NCI-H510A treated with DMSO at 0.1 percent for 48 hours (cell line): ENCODE measurements at regions not wholly inside any gene's neighbourhood (a gene's known extent, or its start where the extent isn't known, plus 50 kb on each side); places are given as distances from the start of the nearest gene placed in this dataset.
A peak's percentile ranks its signal among the peaks of the same experiment; 100 is the strongest.

ENCODE experiments used
- DNase-seq: peaks from one replicate; lab custom pipeline; 2025; lab: John Stamatoyannopoulos, UW

- DNase-seq = peak; percentile 16
These were observed 1137.1 kb downstream of the OLFM4 start for GRCh38 chr13:54165581-54166215.

- DNase-seq = no peak
These were observed 1145.4 kb downstream of the OLFM4 start for GRCh38 chr13:54173996-54174395.

GRCh38 chr13:54175466-54175865 is 1146.9 kb downstream of the OLFM4 start:
- no peak for DNase-seq

GRCh38 chr13:54177466-54177865 is 1148.9 kb downstream of the OLFM4 start:
- no peak for DNase-seq

- DNase-seq = no peak
These were observed 1154.6 kb downstream of the OLFM4 start for GRCh38 chr13:54183166-54183565.

- no peak for DNase-seq
These were observed 1155.1 kb downstream of the OLFM4 start for GRCh38 chr13:54183728-54184127.

GRCh38 chr13:54184576-54184975 is 1156.0 kb downstream of the OLFM4 start:
- no peak for DNase-seq

- no peak for DNase-seq
These were observed 1156.5 kb downstream of the OLFM4 start for GRCh38 chr13:54185101-54185500.

- no peak for DNase-seq
These were observed 1157.2 kb downstream of the OLFM4 start for GRCh38 chr13:54185785-54186184.

- DNase-seq = no peak
These were observed 1158.8 kb downstream of the OLFM4 start for GRCh38 chr13:54187461-54187860.

- no peak for DNase-seq
These were observed 1165.8 kb downstream of the OLFM4 start for GRCh38 chr13:54194233-54195024.

GRCh38 chr13:54196684-54197083 is 1168.1 kb downstream of the OLFM4 start:
- no peak for DNase-seq

- DNase-seq = no peak
These were observed 1170.3 kb downstream of the OLFM4 start for GRCh38 chr13:54198911-54199310.

GRCh38 chr13:54206626-54207025 is 1178.0 kb downstream of the OLFM4 start:
- no peak for DNase-seq

- DNase-seq = no peak
These were observed 1181.9 kb downstream of the OLFM4 start for GRCh38 chr13:54210397-54211049.

GRCh38 chr13:54216221-54216620 is 1187.6 kb downstream of the OLFM4 start:
- no peak for DNase-seq

- DNase-seq = no peak
These were observed 1198.3 kb downstream of the OLFM4 start for GRCh38 chr13:54226876-54227275.

- peak; percentile 8 for DNase-seq
These were observed 1204.1 kb downstream of the OLFM4 start for GRCh38 chr13:54232700-54233099.

- no peak for DNase-seq
These were observed 1206.0 kb downstream of the OLFM4 start for GRCh38 chr13:54234607-54235006.

GRCh38 chr13:54241719-54242118 is 1213.1 kb downstream of the OLFM4 start:
- peak; percentile 91 for DNase-seq

GRCh38 chr13:54248306-54248705 is 1219.7 kb downstream of the OLFM4 start:
- DNase-seq = no peak

- DNase-seq = no peak
These were observed 1233.2 kb downstream of the OLFM4 start for GRCh38 chr13:54261856-54262255.

GRCh38 chr13:54263868-54264267 is 1235.3 kb downstream of the OLFM4 start:
- DNase-seq = no peak
